Subcutaneous abdominal adipose tissue (tissue), 5 donors: ENCODE measurements at regions not wholly inside any gene's neighbourhood (a gene's known extent, or its start where the extent isn't known, plus 50 kb on each side); places are given as distances from the start of the nearest gene placed in this dataset.
"Not testable (repeated sequence)": the region's sequence is repeated elsewhere in the genome, so short reads cannot be mapped to it uniquely, and the experiment has no call there.

Experiments used
- H3K27ac ChIP-seq: one replicate; pipeline ENCODE4 v1.7.0; 2013; ENCODE audit warnings: low read depth, mild to moderate bottlenecking, inconsistent platforms, low read length, moderate library complexity
- H3K27me3 ChIP-seq, 5 donors: one replicate each; pipeline ENCODE4 v1.7.0; 2013; ENCODE audit warnings: low read length in 5 of 5, inconsistent platforms in 1 of 5; ENCODE audit not compliant: control insufficient read depth in 5 of 5, insufficient read depth in 4 of 5
- H3K36me3 ChIP-seq, 5 donors: one replicate each; pipeline ENCODE4 v1.7.0; 2013; ENCODE audit warnings: low read length in 5 of 5; ENCODE audit not compliant: control insufficient read depth in 5 of 5, insufficient read depth in 5 of 5
- H3K4me1 ChIP-seq, 5 donors: one replicate each; pipeline ENCODE4 v1.7.0; 2013; ENCODE audit warnings: low read length in 5 of 5, mild to moderate bottlenecking in 3 of 5, moderate library complexity in 1 of 5; ENCODE audit not compliant: control insufficient read depth in 5 of 5, insufficient read depth in 5 of 5
- H3K4me3 ChIP-seq, 5 donors: one replicate each; pipeline ENCODE4 v1.7.0; 2013; ENCODE audit warnings: low read length in 5 of 5, low read depth in 1 of 5
- H3K9ac ChIP-seq, 5 donors: one replicate each; pipeline ENCODE4 v1.7.0; 2013; ENCODE audit warnings: low read length in 5 of 5, mild to moderate bottlenecking in 4 of 5, moderate library complexity in 3 of 5
- H3K9me3 ChIP-seq, 5 donors: one replicate each; pipeline ENCODE4 v1.7.0; 2013; ENCODE audit warnings: low read length in 5 of 5; ENCODE audit not compliant: control insufficient read depth in 5 of 5
- donor health status: healthy.
- donor health status: healthy.
- donor health status: healthy.
- donor health status: healthy.
- donor health status: healthy.

DNA sequence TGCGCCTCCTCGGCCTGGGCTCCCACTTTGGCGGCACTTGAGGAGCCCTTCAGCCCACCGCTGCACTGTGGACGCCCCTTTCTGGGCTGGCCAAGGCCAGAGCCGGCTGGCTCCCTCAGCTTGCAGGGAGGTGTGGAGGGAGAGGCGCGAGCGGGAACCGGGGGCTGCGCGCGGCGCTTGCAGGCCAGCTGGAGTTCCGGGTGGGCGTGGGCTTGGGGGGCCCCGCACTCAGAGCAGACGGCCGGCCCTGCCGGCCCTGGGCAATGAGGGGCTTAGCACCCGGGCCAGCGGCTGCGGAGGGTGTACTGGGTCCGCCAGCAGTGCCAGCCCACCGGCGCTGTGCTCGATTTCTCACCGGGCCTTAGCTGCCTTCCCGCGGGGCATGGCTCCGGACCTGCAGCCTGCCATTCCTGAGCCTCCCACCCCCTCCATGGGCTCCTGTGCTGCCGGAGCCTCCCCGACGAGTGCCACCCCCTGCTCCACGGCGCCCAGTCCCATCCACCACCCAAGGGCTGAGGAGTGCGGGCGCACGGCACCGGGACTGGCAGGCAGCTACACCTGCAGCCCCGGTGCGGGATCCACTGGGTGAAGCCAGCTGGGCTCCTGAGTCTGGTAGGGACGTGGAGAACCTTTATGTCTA lies 187.7 kb upstream of the KCNH7 start:
- not testable (repeated sequence) for H3K4me3 ChIP-seq, H3K27ac ChIP-seq, H3K36me3 ChIP-seq, H3K4me1 ChIP-seq, H3K27me3 ChIP-seq, H3K9ac ChIP-seq, H3K9me3 ChIP-seq

DNA sequence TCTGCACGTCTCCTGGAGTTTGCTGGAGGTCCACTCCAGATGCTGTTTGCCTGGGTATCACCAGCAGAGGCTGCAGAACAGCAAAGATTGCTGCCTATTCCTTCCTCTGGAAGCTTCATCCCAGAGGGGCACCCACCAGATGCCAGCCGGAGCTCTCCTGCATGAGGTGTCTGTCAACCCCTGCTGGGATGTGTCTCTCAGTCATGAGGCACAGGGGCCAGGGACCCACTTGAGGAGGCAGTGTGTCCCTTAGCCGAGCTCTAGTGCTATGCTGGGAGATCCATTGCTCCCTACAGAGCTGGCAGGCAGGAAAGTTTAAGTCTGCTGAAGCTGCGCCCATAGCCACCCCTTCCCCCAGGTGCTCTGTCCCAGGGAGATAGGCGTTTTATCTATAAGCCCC lies 178.3 kb upstream of the KCNH7 start:
- not testable (repeated sequence) for H3K27ac ChIP-seq, H3K36me3 ChIP-seq, H3K27me3 ChIP-seq, H3K4me1 ChIP-seq, H3K9me3 ChIP-seq, H3K4me3 ChIP-seq, H3K9ac ChIP-seq

DNA sequence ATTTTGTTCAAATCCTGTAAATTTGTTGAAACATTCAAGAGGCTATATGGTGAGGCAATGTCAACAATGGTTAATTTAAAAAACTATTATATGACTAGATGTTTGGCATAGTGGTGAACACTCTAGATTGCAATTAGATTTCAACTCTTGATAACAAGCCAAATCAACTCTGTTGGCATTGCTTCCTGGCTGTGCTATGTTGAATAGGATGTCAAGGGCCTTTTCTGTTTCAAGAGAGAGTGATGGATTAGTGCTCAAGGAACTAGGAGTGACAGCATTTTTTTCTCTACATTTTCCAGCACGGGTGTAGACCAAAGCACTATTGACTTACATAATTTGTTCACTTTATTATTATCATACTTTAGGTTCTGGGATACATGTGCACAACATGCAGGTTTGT lies 172.4 kb upstream of the KCNH7 start:
- Histone ChIP-seq H3K27ac (no peak overlapping the region), H3K36me3 (no peaks in the 10 kb centered on the region), H3K27me3 (no peaks in the 10 kb centered on the region), H3K4me3 (no peak overlapping the region), H3K4me1 (no peaks in the 10 kb centered on the region), H3K9me3 (no peaks in the 10 kb centered on the region), H3K9ac (no peak overlapping the region)

DNA sequence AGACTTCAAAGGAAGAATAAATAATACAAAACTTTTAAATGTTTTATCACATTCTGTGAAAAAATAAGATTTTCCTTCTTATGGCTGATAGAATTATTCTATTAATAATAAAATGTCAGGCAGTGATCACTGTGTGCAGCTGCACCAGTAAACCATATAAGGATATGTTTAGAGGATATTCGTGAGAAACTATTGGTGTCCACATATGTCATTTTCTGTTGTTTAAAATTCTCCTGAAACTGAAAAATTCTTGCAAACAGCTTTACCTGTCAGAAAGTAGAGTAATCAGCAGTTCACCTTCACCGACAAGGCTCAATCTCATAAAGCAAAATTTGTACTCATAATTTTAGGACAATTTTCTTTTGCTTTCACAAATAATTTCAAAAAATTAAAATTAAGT lies 170.1 kb upstream of the KCNH7 start:
- H3K27me3 ChIP-seq, result no peaks in the 10 kb centered on the region
- no peaks in the 10 kb centered on the region for H3K9me3 ChIP-seq
- H3K27ac ChIP-seq, result no peak overlapping the region
- H3K4me3 ChIP-seq, result no peak overlapping the region
- no peaks in the 10 kb centered on the region for H3K36me3 ChIP-seq
- H3K4me1 ChIP-seq, result no peaks in the 10 kb centered on the region
- no peak overlapping the region for H3K9ac ChIP-seq

DNA sequence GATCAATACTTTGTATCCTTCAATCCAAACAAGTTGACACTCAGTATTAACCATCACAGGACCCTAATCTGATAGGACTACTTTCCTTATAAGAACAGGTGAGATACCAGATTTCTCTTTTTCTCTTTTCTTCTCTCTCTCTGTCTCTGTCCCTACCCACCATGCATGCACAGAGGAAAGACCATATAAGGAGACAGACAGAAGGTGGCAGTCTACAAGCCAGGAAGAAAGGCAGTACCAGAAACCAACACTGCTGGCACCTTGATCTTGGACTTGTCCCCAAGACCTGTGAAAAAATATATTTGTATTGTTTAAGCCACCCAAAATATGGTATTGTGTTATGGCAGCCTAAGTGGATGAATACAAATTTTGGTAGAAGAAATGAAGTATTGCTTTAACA lies 156.2 kb upstream of the KCNH7 start:
- H3K36me3 ChIP-seq, result no peaks in the 10 kb centered on the region
- no peaks in the 10 kb centered on the region for H3K4me1 ChIP-seq
- H3K9me3 ChIP-seq, result no peaks in the 10 kb centered on the region

DNA sequence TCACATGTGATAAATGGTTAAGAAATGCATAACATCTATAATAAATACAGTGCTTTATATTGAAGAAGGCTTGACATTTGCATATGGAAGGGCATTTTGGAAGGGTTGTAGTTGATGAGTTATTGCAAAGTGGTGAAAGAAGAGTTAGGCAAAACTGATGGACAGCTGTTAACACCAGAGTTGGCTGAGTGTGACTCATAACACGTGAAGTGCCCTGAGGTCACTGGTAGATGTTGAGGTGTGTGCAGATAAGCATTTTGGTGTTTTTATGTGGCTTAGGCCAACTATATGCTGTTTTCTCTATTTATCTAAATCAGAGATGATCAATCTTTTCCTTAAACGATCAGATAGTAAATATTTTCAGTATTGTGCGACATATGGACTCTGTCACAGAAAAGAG lies 154.3 kb upstream of the KCNH7 start:
- peaks cover 0 to 3% (median 0%) of the 10 kb centered on the region in 5 donors for H3K9me3 ChIP-seq
- no peaks in the 10 kb centered on the region for H3K4me1 ChIP-seq

More for the DNA sequence above, 156.2 kb upstream of the KCNH7 start:
- H3K9ac ChIP-seq, result no peak overlapping the region
- H3K4me3 ChIP-seq, result no peak overlapping the region
- no peaks in the 10 kb centered on the region for H3K27me3 ChIP-seq
- H3K27ac ChIP-seq, result no peak overlapping the region

DNA sequence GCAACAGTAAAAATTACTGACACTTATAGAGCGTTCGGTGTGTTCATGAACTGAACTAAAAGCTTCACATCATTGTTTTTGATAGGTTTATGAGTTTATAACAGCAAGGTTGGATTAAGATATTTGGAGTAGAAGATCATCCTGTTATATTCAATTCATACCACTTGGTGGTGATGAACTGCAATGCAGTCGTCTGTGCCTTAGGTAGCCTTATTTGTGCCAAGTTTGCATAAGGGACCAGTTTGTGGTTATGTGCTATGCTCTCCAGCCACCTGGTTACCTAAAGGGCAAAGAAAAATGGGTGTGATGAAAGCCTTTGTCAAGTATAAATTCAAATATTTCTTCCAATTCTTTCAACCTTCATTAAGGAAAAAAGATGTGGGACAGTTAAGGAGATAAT lies 150.9 kb upstream of the KCNH7 start:
- Histone ChIP-seq H3K4me1 (no peaks in the 10 kb centered on the region), H3K9me3 (peaks cover 0 to 3% (median 0%) of the 10 kb centered on the region in 5 donors), H3K36me3 (no peaks in the 10 kb centered on the region), H3K9ac (no peak overlapping the region), H3K4me3 (no peak overlapping the region), H3K27me3 (no peaks in the 10 kb centered on the region), H3K27ac (no peak overlapping the region)

More for the DNA sequence above, 154.3 kb upstream of the KCNH7 start:
- H3K9ac ChIP-seq, result no peak overlapping the region
- no peak overlapping the region for H3K4me3 ChIP-seq
- H3K27me3 ChIP-seq, result no peaks in the 10 kb centered on the region
- no peaks in the 10 kb centered on the region for H3K36me3 ChIP-seq
- H3K27ac ChIP-seq, result no peak overlapping the region

DNA sequence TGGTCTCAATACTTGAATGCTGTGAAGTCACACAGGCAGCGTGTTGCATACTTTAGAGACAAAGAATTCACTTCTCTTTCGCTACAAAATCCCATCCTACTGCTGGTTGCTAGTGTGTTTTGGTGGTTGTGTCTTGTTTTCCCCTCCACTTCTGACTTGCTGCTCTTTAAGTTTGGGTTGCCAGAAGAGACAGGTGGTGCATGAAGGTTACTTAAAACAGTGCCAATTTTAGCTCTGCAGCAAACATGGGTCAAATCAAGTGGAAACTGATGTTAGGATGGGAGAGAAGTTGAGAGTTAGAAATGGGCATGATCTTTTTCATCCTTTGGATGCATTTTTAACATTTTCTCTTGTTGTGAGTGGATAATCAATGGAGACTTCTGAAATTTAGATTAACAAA lies 136.2 kb upstream of the KCNH7 start:
- no peaks in the 10 kb centered on the region for H3K27me3 ChIP-seq
- H3K9ac ChIP-seq, result no peak overlapping the region
- H3K9me3 ChIP-seq, result no peaks in the 10 kb centered on the region
- H3K36me3 ChIP-seq, result no peaks in the 10 kb centered on the region
- H3K4me3 ChIP-seq, result no peak overlapping the region
- no peaks in the 10 kb centered on the region for H3K4me1 ChIP-seq
- no peak overlapping the region for H3K27ac ChIP-seq

DNA sequence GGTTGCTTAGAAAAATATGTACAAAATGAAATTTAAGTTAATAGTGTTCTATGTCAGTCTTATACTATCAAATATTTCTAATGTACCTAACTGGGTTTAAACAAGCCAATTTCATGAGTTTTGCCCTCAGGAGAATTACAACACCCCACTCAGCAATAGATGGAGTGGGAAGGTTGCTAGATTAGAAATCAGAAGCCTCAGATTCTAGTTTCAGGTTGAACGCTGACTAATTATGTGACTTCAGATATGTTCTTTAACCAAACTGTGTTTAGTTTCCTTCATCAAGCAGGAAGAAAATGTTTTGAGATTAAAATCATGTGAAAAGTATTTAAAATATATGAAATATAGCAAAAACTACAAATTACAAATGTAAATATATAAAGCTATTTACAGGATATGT lies 133.8 kb upstream of the KCNH7 start:
- H3K4me3 ChIP-seq, result no peak overlapping the region

DNA sequence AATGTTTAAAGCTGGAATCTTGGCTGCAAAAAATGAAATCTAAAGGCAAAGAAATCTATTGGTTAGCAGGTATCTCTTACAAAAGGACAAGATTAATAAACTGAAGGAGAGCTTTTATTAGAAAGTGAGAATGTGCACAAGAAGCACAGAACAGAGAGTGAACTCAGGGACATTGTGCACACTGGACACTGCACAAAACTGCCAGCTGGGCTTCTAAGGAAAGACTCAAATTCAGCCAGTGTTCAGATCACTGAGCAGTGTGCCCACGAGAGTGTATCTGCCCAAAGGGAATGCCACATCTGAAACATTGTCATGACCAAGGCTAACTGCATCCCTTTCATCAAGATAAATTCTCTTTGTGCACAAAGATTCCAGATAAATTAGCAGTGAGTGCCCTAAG lies 129.7 kb upstream of the KCNH7 start:
- Histone ChIP-seq H3K36me3 (no peaks in the 10 kb centered on the region), H3K4me1 (no peaks in the 10 kb centered on the region), H3K9me3 (no peaks in the 10 kb centered on the region), H3K4me3 (no peak overlapping the region), H3K27me3 (no peaks in the 10 kb centered on the region), H3K27ac (no peak overlapping the region), H3K9ac (no peak overlapping the region)

More for the DNA sequence above, 133.8 kb upstream of the KCNH7 start:
- Histone ChIP-seq H3K9ac (no peak overlapping the region), H3K4me1 (no peaks in the 10 kb centered on the region), H3K27ac (no peak overlapping the region), H3K36me3 (no peaks in the 10 kb centered on the region), H3K27me3 (no peaks in the 10 kb centered on the region), H3K9me3 (no peaks in the 10 kb centered on the region)

DNA sequence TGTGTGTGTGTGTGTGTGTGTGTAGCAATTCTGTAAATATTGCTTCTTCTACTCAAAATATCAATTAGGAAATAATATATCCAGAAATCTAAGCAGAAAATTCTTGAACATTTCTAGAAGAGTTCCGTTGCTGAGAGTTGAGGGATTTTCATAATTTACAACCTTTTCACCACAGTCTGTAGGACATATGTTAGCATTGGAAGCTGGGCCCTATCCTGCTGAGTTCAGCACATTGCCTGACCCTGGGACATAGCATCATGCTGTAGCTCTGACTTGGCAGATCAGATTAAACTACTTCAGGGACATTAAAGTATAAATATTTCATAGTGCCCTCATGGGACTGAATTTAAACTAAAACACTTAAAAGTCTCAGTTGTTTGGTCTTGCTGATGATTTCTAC lies 129.2 kb upstream of the KCNH7 start:
- no peak overlapping the region for H3K27ac ChIP-seq

More for the DNA sequence above, 129.2 kb upstream of the KCNH7 start:
- H3K9me3 ChIP-seq, result no peaks in the 10 kb centered on the region
- no peak overlapping the region for H3K4me3 ChIP-seq
- no peaks in the 10 kb centered on the region for H3K27me3 ChIP-seq
- no peaks in the 10 kb centered on the region for H3K36me3 ChIP-seq
- H3K9ac ChIP-seq, result no peak overlapping the region
- H3K4me1 ChIP-seq, result no peaks in the 10 kb centered on the region
